ENCODE measurements at regions not wholly inside any gene's neighbourhood (a gene's known extent, or its start where the extent isn't known, plus 50 kb on each side); places are given as distances from the start of the nearest gene placed in this dataset.

DNA sequence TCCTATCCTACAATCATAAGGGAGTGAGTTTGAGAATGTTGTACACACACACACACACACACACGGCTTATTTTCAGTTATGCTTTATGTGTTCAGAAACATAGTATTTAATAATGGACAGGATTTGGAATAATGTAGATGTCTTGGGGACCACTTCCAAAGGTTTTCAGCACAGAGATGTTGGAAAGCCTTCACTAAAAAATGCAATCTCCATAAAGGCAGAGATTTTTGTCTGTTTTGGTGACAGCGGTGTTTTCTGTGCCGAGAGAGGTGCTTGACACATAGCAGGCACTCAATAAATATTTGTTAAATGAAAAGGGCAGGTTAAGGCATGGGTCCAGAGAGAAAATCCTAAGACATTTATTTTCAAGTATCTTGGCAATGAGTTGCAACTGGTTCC lies 428.2 kb upstream of the RGMA start:
- no peak for DNase-seq

DNA sequence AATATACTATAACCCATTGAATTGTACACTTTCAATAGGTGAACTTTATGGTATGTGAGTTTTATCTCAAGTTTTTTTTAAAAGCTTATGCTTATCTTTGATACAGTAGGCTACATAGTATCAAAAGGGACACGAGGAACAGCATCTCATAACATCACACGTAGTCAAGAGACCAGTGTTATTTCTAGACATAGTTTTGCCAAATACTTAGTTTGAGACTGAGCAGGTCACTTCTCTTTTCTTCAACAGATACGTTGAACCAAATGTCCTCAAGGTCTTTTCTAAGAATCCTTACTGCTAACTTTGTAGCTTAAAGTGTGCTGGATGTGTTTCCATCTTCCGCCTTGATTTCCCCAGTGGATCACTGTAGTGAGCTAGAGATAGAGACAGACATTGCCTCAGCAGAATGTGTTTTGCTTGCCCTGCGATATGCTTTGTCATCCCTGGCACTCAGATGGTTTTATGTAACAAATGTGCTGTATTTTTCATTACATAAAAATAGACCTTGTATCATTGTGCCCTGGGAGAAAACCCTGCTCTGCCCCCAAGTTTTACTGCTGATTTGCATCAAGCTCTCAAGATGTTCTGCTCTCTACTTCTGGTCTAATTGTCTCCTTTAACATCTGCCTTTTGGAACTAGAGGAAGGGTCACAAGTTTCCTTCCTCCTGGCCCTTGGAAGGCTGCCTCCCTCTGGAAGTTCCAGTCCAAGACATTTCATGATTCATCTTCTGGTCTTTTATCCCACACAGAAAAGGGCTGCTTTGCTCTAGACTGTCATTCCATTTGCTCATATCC lies 426.4 kb upstream of the RGMA start:
- no peak for DNase-seq

DNA sequence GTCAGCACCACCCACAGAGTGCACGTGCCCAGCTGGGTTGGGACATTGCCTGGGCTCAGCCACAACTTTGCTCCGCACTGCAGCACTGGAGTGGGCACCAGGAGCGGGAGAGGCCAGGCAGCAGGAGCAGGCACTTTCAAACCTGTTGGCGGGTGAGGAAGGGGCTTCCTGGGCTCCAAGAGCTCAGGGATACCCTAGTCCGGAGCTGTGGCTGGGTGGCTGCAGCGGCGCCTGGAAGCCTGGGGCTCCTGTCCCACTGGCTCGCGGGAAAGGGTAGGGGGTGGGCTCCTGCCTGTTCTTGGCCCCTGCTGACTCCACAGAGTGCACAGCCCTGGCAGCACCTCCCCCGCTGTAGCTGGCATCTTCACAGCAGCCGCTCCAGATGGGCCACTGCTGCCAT lies 417.6 kb upstream of the RGMA start:
- DNase-seq = no peak

DNA sequence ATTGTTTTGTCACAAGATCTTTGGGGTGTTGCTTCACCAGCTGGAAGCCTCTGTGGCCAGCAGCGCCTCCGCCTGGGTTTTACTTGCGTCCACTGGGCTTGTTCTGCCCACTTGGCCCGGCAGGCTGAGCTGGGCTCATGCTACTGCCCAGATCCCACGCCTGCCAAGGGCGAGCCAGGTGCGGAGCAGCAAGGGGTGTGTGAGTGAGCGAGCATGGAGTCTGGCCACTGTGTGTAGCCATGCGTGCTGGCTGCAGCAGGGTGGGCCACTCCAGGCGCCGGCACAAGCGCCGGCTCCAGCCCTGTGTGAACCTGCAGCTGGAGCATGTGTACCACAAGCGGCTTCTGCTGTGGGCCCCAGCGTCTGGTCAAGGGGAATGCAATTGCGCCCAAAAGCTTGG lies 416.5 kb upstream of the RGMA start:
- no peak for DNase-seq

DNA sequence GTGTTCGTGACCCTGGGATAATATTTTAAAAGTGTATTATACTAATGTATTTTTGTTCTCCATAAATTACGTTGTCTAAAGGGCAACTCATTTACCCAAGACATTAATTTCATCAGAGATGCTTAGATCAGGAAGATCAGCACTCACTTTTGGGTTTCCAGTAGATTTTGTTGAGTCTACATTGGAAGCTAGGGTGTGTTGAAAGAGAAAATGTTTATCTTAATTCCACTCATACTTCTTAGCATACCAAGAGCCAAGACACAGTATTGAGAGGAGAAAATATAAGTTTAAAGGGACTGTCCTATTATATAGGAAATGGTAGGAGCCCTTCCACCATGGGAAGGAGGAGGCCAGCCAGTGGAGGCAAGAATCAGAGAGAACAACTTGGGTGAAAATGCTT lies 412.9 kb upstream of the RGMA start:
- no peak for DNase-seq

DNA sequence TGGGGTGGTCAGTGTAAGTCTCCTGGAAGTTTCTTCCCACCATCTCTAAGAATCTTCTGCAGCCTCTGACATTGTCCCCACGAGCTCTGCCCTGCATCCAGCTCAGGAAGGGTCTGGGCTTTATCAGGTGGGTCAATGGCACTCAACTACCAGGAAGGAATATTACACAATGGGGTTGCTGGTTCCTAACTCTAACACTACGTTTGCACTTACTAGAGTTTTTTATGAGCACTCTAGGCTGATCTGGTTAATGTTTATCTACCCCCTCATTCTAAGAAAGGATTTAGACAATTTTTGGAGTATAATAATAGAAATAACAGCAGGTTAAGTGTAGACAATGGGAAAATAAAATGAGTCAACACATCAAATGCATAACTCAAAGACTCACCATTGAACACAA lies 411.1 kb upstream of the RGMA start:
- no peak for DNase-seq

DNA sequence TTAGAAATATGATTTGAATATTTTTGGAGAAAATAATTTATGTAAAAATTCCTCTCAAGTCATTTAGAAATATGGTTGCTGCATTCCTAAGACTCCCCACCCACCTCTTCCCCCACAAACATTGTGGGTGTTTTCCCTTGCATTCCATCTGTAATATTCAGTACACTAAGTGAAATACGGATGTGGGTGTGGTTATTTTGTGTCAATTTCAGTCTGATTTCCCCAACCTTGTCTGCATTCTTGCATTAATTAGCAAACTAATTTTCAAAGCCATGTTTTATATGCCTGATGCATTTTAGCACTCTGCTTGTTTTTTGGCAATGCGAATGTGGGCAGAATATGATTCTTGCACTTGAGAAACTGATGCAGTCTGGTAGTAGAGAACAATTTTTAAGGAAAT lies 408.3 kb upstream of the RGMA start:
- DNase-seq = no peak

DNA sequence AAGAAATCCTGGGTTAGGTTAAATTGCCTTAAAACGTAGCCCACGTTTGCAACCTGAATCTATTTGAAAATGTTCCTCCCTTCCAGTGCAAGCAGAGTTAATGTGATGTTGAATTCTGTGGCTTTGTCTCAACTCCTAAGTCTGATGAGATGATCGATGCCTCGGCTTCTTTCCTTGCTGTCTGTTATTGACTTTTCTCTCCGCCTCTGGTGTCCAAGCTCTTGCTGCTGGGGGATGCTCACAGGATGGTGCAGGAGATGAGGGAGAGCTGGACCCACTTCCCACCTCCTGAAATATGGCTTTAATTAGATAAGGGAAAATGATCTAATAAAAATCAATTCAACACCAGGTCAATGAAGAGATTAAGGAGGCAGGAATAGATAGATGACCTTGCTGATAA lies 407.9 kb upstream of the RGMA start:
- no peak for DNase-seq

DNA sequence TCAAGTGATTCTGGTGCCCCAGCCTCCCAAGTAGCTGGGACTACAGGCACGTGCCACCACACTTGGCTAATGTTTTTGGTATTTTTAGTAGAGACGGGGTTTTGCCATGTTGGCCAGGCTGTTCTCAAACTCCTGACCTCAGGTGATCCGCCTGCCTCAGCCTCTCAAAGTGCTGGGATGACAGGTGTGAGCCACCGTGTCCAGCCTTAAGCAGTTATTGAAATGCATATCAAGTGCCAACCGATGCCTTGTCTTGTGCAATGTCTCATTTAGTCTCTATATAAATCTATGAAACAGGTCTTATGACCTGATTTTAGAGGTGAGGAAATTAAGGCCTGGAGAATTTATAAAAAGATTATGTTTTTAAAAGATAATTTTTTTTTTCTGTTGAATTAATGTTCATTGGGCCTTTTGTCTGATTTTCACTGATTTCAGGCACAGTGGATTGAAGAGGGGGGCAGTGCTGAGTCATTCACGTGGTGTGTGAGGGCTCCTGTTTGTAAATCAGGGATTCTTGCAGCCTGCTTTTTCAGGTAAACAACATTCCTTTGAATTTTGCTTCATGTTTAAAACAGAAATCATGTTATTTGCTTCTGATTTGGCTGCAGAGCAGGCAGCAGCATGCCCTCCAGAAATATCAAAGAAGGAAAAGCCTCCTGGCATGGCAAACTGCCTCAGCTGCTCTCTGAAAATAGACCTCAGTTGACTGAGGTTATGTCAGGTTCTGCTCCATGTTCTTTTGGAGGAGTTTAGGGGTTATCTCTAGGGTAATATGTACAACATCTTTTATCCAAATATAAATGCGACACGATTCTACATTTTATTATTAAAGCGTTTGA lies 407.0 kb upstream of the RGMA start:
- DNase-seq = no peak

DNA sequence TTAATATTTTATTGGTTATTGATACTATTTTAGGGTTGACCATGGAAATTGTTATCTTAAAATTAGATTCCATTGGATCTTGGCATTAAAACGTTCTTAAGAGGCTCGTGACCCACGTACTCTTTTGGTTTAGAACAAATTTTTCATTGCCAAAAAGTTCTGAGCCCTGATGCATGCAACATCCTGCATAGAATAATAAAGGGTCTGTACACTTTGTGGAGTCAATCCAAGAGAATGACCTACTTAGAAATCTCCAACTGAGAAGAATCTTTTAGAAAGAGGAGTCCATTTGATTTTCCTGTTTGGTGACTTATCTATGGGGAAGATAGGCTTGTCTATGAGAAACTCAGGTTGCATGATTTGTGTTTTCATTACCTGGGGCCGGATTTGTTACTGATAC lies 404.2 kb upstream of the RGMA start:
- DNase-seq = no peak

DNA sequence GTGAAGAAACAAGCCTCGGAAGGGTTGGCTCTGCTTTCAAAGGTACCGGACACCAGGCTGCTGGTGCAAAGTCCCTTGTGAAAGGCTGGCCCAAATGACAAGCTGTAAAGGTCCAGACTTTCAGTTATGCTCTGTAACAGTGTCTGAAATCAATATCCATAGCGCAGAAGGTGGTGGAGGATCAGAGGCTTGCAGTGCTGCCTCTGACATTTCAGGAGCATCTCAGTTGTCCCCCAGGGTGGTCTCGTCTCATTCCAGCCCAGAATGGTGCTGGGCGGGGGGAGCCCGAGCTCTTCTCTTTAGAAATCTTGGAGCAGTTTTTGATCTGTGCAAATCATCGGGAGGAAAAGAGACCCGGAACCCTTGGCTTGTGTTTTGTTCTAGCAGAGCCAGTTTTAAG lies 402.3 kb upstream of the RGMA start:
- DNase-seq = no peak

DNA sequence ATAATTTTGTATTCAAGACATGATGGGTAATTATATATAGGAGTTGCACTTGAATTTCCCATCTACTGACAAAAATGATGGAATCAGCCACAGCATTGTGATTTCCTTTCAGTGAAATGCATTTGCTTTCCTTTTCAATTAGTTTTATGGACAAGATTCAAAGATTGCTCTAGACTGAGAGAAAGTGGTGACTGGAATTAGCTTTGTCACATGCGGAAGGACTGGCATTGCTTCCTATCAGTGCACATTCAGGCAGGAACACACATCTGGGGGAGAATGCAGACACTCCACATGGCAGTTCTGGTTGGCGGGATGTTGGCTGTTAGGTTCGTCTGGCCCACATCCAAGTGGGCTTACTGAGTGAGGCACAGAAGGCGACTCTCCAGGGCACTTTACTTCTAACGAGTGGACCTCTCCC lies 399.3 kb upstream of the RGMA start:
- DNase-seq = no peak

DNA sequence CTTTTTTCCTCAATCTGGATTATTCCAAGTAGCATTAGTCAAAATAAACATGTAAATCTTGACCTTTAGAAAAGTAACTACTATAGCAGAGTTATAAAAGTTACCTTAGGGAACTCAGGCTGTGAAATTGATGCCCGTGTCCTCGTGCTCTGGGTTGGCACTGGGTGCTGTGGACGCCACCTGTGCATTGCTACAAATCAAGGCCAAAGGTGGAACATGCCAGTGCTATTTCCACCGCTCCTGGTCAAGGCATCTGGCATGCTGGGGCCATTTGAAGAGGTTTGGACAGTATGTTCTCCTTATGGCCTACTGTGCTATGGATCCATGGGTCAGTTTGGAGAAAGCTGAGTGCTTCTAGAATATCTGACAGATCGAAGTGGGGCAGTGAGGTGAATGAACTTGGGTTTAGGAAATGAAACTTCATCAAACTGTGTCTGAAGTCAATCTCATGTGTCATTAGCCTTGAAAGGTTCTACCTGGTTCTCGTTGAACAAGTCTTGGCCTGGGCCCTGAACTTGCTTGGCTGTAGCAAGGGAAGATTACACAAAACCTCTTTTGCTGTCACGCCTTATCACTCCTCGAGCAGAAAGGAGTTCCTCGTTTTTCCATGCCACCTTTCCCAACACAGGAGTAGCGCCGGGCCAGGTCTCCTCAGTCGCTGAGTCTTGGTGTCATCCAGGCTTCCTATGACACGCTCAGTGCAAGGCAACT lies 397.6 kb upstream of the RGMA start:
- no peak for DNase-seq

DNA sequence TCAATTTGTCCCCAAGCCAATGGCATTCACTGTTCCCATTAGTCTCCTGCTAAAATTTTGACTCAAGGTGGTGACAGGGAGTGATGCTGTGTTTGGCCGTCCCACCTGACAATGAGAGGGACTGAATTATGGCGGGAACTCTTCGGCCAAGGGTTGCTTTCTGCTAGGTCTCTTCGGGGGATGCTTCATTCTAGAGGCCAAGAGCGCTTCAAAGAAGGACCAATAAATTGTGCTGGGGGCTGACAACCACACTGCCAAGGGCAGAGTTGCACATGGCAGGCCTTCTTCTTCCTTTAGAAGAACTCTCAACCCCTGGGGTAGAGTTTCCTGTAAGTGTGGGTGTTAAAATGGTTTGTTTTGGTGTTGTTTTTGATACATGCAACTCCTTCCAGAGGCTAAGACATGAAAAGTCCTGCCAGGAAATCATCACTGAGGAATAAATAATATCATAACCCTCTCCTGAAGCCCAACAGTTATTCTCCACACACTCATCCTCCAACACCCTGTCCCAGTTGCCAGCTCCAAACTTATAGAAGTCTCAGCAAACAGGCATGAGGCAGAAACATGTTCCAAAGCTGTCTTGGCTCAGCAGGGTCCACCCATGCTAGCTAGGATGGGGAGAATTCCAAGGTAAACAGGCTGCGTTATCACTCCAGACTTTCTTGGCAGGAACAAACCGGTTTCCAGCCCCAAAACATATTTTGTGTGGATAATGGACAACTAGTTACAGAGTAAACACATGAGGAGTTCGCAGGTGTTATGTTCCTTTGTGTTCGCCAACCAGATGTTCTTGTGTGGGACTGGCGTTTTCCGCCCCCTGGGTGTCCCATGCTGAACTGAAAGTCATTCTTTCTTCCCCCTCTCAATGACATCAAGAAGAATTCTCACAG lies 396.7 kb upstream of the RGMA start:
- DNase-seq = no peak

DNA sequence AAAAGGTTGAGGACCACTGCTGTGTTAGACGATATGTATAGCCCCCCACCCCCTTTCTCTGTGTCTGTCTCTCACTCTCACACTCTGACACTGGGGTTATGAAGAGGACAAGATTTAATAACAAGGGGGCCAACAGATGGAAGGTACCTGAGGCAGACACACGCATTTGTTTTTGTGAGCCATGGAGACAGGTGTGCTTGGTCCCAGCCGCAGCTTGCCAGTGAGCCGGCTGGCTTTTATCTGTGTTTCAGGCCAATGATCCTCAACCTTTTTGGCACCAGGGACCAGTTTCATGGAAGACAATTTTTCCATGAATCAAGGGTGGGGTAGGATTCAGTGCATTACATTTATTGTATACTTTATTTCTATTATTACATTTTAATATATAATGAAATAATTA lies 394.9 kb upstream of the RGMA start:
- DNase-seq = no peak

DNA sequence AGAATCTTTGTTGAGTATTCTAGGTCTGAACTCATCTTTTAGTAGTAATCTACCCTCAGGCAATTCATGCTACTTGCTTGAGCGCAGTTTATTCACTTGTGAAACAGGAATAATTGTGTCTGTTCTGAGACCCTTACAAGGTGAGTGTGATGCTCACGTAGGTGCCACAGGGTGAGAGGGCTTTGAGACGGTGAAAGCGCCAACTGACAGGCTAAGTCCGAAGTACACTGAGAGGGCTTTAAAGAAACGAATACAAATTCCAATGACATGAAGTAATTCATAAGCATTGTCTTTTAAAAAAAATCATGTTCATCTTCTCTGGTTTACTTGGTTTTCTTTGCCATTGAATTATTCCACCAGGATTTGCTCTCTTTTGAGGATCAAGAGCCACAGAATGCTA lies 393.7 kb upstream of the RGMA start:
- no peak for DNase-seq

DNA sequence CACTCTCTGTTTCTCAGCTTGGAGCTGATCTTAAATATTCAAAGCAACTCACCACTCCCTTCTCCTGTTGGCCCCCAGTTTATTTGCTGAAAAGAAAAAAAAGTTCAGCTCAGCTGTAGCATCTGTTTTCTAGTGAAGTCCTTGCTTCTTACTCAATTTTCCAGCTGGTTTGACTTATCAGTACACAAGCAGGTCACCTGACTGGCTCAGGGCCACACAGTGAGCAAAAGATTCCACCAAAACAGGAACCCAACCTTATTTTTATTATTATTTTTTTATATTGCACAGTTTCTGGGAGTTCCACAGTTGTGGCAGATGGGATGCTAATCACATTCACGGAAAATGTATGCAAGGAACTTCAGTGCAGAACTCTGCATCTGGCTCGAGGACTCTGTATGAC lies 390.7 kb upstream of the RGMA start:
- no peak for DNase-seq

DNA sequence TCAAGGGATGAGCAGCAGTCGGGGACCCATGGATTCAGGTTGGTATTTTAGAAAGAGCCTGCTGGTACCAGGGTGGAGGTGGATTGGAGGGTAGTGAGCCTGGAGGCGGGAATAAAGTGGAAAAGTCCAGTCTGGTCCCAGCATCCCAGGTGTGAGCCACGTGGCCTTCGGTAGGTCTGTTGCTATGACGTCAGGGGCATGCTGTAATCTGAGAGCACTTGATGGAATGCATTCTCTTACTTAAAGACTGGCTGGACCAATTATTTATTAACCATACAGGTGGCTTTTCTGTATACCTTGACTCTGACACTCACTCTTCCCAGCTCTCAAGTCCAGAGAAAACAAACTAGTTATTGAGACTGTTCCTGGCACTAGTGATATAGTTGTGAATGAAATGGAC lies 389.9 kb upstream of the RGMA start:
- DNase-seq = no peak

DNA sequence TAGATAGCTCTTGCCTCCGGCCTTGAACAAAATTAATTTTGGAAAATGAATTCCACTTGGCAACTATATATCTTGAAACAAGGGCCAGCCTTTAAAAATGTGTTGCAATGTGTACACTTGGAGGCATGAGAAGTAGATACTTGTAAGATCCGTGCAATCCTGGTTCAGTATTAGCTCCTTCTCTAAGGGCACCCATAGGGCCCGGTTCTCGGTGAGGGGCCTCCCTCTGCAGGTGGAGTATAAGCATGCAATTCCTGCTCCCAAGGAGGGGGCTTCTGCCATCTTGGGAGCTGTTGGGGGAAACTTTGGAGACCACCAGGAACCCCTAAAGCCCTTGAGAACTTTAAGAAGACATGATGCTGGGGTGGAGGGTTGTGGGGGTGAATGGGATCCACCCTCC lies 388.7 kb upstream of the RGMA start:
- no peak for DNase-seq

DNA sequence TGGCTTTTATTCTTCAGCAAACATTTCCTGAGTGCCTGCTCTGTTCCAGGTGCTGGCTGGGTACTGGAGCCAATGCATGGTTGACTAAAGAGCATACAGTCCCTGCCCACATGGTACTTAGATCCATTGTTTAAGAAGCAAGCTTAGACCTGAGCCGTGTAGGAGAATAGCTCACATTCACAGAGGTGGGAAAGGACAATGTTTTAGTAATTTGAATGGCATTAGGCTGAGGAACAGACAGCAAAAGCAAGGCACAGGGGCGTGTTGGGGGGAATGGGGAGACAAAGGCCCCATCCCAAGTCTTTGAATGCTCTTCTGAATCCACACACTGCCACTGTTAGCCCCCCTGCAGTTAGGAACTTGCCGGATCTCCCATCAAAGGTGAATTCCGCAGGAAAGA lies 388.2 kb upstream of the RGMA start:
- DNase-seq = no peak

DNA sequence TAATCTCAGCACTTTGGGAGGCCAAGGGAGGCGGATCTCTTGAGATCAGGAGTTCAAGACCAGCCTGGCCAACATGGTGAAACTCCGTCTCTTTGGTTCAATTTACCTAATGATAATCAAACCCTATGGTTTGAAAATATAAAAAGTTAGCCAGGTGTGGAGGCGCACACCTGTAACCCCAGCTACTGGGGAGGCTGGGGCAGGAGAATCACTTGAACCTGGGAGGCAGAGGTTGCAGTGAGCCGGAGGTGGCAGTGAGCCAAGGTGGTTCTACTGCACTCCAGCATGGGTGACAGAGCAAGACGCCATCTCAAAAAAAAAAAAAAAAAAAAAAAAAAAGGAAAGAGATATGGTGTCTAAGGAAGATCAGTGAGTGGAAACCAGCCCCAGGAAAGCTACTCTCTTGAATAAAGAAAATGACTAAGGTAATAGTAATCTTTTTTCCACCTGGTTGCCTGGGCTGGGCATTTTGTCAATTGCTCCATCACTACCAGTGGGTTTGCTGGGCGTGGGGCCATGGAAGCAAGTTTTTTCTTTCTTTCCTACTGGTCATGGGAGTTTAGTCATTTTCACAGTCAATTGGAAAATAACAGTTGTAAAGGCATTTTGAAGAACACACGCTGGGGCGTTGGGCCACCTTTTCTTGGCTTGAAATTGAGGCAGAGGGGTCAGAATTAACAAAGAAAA lies 387.6 kb upstream of the RGMA start:
- DNase-seq = no peak

DNA sequence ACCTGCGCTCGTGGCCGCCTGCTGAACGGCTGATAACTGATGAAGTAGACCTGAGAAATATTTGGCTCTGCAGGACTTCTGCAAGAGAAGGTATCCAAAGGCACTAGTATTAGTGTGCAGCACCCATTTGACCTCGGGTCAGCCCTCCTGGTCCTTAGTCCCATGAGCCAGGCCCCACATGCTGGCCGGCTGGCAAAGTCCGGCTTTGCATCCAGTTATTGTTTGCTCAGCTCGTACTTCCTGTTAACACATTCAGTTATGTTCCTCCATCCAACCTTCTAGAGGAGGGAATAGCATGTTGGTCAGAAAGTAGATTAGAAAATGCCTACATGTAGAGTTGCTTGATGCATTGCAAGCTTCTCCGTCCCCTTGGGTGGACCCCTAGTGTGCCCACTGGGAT lies 385.7 kb upstream of the RGMA start:
- DNase-seq = no peak
